Thyroid gland (tissue), 4 donors: ENCODE measurements at regions not wholly inside any gene's neighbourhood (a gene's known extent, or its start where the extent isn't known, plus 50 kb on each side); places are given as distances from the start of the nearest gene placed in this dataset.

Source experiments
- DNase-seq, 2 donors: peaks; one replicate each; pipeline ENCODE4 v3.0.0-alpha.2; 2019
- H3K27ac ChIP-seq, 3 donors: fragments of 200-600 bp; sonication (generic); 1 replicate in 2 of 3; 2 replicates in 1 of 3; pipeline ENCODE4 v1.5.1; 2016 to 2019; ENCODE audit warnings: mild to moderate bottlenecking in 1 of 3, moderate library complexity in 1 of 3
- H3K27me3 ChIP-seq: fragments of 200-600 bp; sonication (generic); one replicate; pipeline ENCODE4 v1.5.1; 2019
- H3K36me3 ChIP-seq, 2 donors: fragments of 200-600 bp; sonication (generic); one replicate each; pipeline ENCODE4 v1.5.1; 2016 to 2019
- H3K4me1 ChIP-seq, 2 donors: fragments of 200-600 bp; sonication (generic); one replicate each; pipeline ENCODE4 v1.5.1; 2017 to 2019
- H3K4me3 ChIP-seq, 3 donors: fragments of 200-600 bp; sonication (generic); replicated peaks in 1 of 3; 1 replicate in 2 of 3; 2 replicates in 1 of 3; pipeline ENCODE4 v1.5.1; 2016; ENCODE audit warnings: mild to moderate bottlenecking in 1 of 3
- H3K9me3 ChIP-seq: fragments of 200-600 bp; sonication (generic); one replicate; pipeline ENCODE4 v1.5.1; 2017
- POLR2A ChIP-seq, 2 donors: fragments of 450-650 bp; IDR thresholded peaks; one replicate each; pipeline ENCODE4 v1.6.1; 2017; ENCODE audit warnings: antibody characterized with exemption in 2 of 2, mild to moderate bottlenecking in 2 of 2, moderate library complexity in 1 of 2
- WGBS, 2 donors: methylation state at CpG; one replicate each; pipeline ENCODE4 v1.1.5; 2017; 5-methylcytosine and 5-hydroxymethylcytosine counted together
- intact Hi-C: fragments of 100-400 bp; cut with DNase I; formaldehyde crosslinking; loops from one replicate; pipeline ENCODE4 v1.15.1; 2023
- TF ChIP-seq, protein P1 (sequence below), 6 experiments: fragments of 200-600 bp in 3 of 6; fragments of 450-650 bp in 3 of 6; sonication (generic) in 3 of 6; IDR thresholded peaks; one replicate each; pipeline ENCODE4 v1.5.1; 2016 to 2019; ENCODE audit warnings: antibody characterized with exemption in 6 of 6, mild to moderate bottlenecking in 2 of 6, inconsistent platforms in 1 of 6, moderate library complexity in 1 of 6

DNA sequence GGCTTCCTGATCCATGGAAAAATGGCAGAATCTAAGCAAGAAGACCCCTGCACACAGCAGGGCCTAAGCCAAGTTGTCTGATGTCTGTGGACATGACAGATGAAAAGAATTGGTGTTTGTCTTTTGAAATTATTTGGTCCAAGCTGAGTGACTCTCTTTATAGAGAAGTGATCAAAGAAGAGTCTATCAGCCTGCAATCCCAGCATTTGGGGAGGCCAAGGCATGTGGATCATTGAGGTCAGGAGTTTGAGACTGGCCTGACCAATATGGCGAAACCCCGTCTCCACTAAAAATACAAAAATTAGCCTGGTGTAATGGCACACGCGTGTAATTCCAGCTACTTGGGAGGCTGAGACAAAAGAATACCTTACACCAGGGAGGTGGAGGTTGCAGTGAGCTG, 64.8 kb upstream of the TUNAR start:
- H3K27me3 ChIP-seq, result no peaks in the 10 kb centered on the region
- no peak for DNase-seq
- TF ChIP-seq POLR2A (IDR thresholded peaks at IDR 0.05), result no peak
- TF ChIP-seq, protein P1, sequence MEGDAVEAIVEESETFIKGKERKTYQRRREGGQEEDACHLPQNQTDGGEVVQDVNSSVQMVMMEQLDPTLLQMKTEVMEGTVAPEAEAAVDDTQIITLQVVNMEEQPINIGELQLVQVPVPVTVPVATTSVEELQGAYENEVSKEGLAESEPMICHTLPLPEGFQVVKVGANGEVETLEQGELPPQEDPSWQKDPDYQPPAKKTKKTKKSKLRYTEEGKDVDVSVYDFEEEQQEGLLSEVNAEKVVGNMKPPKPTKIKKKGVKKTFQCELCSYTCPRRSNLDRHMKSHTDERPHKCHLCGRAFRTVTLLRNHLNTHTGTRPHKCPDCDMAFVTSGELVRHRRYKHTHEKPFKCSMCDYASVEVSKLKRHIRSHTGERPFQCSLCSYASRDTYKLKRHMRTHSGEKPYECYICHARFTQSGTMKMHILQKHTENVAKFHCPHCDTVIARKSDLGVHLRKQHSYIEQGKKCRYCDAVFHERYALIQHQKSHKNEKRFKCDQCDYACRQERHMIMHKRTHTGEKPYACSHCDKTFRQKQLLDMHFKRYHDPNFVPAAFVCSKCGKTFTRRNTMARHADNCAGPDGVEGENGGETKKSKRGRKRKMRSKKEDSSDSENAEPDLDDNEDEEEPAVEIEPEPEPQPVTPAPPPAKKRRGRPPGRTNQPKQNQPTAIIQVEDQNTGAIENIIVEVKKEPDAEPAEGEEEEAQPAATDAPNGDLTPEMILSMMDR (IDR thresholded peaks at IDR 0.05), result no peak
- H3K4me3 ChIP-seq, result no peak overlapping the region
- intact Hi-C loops, result no loop called here
- WGBS, 2 donors, result 92 to 98% methylated on average over 4 of the region's 4 CpGs
- H3K36me3 ChIP-seq, result no peaks in the 10 kb centered on the region
- no peak overlapping the region for H3K27ac ChIP-seq
- no peaks in the 10 kb centered on the region for H3K4me1 ChIP-seq
- no peaks in the 10 kb centered on the region for H3K9me3 ChIP-seq

DNA sequence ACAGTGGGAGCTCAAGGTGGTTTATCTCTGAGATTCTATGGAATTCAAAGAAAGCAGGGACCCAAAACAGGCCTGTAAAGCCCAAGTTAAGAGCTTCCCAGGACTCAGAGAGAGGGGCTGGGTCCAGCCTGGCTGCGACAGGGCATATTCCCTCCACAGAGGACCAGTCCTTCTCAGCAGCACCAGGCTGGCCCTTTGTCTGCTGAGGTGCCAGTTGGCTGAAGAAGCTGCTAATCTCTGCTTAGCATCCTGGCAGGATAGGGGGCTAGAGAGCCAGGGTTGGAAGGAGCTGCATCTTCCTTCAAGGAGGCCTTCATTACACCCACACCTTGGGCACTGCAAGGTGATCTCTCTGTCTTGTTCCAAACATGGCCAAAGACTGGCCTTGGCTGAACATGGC, 68.3 kb upstream of the TUNAR start:
- DNase-seq, result no peak
- intact Hi-C loops, result no loop called here
- TF ChIP-seq, protein P1 (IDR thresholded peaks at IDR 0.05), result no peak
- TF ChIP-seq POLR2A (IDR thresholded peaks at IDR 0.05), result no peak
- no peaks in the 10 kb centered on the region for H3K27me3 ChIP-seq
- no peak overlapping the region for H3K4me3 ChIP-seq
- H3K9me3 ChIP-seq, result no peaks in the 10 kb centered on the region
- no peaks in the 10 kb centered on the region for H3K36me3 ChIP-seq
- 100% methylated on average over 1 of the region's 1 CpG; no CpG with 5 or more reads in 1 of the 2 donors for WGBS, 2 donors
- H3K27ac ChIP-seq, result no peak overlapping the region
- no peaks in the 10 kb centered on the region for H3K4me1 ChIP-seq

DNA sequence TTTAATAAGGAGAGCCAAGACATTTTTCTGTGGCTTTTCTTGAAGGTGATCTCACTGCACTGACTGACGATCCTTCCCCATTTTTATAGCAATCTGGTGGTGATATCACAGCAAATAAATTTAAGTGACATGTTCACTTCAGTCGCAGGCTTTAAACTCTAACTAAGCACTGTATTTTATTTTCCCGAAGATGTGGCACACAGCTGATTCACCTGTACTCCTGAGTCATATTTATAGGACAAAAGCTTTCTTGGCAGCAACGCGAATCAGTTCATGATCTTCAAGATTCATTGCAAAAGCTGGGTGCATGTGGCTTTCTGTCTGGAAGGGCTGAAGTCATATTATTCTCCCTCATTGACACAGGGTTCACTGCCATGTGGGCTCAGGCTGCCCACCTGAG, 79.8 kb upstream of the TUNAR start:
- Histone ChIP-seq H3K4me3 (no peak overlapping the region), H3K27me3 (no peaks in the 10 kb centered on the region), H3K27ac (no peak overlapping the region), H3K36me3 (no peaks in the 10 kb centered on the region), H3K4me1 (no peaks in the 10 kb centered on the region), H3K9me3 (no peaks in the 10 kb centered on the region)
- WGBS, 2 donors, result 69 to 78% methylated on average over 5 of the region's 5 CpGs
- intact Hi-C loops, result no loop called here
- DNase-seq, result no peak
- no peak for TF ChIP-seq POLR2A (IDR thresholded peaks at IDR 0.05)
- TF ChIP-seq, protein P1 (IDR thresholded peaks at IDR 0.05), result no peak

DNA sequence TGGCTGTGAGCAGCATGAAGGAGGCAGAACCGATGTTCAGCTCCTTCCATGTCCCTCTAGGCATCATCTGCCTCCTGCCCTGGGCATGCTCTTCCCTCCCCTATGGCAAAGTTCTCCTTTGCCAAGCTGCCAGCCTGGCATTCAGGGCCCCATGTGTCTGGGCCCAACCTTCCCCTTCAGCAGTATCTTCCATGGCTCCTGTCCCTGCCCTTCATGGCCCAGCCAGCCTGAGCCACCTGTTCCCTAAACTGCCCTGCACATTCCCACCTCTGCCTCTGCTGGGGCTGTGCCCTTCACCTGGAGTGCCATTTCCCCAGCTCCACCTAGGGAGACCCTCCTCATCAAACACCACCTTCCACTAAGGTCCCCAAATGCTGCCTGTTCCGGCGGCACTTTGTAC, 74.0 kb upstream of the TCL1A start:
- H3K4me1 ChIP-seq, result no peaks in the 10 kb centered on the region
- no peaks in the 10 kb centered on the region for H3K9me3 ChIP-seq
- no peak overlapping the region for H3K27ac ChIP-seq
- TF ChIP-seq, protein P1 (IDR thresholded peaks at IDR 0.05), result no peak
- no peak for TF ChIP-seq POLR2A (IDR thresholded peaks at IDR 0.05)
- 88 to 89% methylated on average over 3 of the region's 3 CpGs for WGBS, 2 donors
- H3K36me3 ChIP-seq, result no peaks in the 10 kb centered on the region
- no peak for DNase-seq
- intact Hi-C loops, result no loop called here
- H3K27me3 ChIP-seq, result no peaks in the 10 kb centered on the region
- H3K4me3 ChIP-seq, result no peak overlapping the region

DNA sequence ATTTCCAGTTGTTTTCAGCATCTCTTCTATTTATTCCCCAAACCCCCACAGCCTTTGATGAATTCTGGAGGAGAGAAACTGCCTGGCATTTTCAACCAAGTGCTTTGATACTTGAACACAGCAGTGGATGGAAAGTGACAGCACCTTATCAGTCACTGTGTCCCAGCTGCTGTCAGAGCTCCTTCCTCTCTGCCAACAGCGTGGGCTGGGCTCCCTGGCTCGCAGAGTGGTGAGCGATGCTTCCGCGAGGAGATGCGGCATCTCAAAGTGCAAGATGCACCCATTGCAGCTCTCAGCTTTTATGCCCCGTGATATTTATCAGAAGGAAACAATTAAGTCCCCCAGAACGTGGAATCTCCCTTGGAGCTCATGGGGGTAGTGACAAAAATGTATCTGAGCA, 72.6 kb upstream of the TCL1A start:
- TF ChIP-seq POLR2A (IDR thresholded peaks at IDR 0.05), result no peak
- TF ChIP-seq, protein P1 (IDR thresholded peaks at IDR 0.05), result no peak
- intact Hi-C loops, result no loop called here
- 69 to 72% methylated on average over 8 of the region's 8 CpGs for WGBS, 2 donors
- H3K4me1 ChIP-seq, result no peaks in the 10 kb centered on the region
- no peak for DNase-seq
- H3K36me3 ChIP-seq, result no peaks in the 10 kb centered on the region
- no peaks in the 10 kb centered on the region for H3K27me3 ChIP-seq
- no peak overlapping the region for H3K27ac ChIP-seq
- H3K4me3 ChIP-seq, result no peak overlapping the region
- no peaks in the 10 kb centered on the region for H3K9me3 ChIP-seq
